Stimulated activated CD4-positive, alpha-beta T cell treated with anti-CD3 and anti-CD28 coated beads, Interleukin-12 subunit alpha, Interleukin-12 subunit beta, amount 100 ng/mL, for 48 hours (primary cell): ENCODE measurements at regions not wholly inside any gene's neighbourhood (a gene's known extent, or its start where the extent isn't known, plus 50 kb on each side); places are given as distances from the start of the nearest gene placed in this dataset.

Source experiments
- DNase-seq, 3 donors: peaks; one replicate each; pipeline ENCODE4 v3.0.0-alpha.2; 2020; ENCODE audit warnings: low read depth in 2 of 3, low spot score in 1 of 3

DNA sequence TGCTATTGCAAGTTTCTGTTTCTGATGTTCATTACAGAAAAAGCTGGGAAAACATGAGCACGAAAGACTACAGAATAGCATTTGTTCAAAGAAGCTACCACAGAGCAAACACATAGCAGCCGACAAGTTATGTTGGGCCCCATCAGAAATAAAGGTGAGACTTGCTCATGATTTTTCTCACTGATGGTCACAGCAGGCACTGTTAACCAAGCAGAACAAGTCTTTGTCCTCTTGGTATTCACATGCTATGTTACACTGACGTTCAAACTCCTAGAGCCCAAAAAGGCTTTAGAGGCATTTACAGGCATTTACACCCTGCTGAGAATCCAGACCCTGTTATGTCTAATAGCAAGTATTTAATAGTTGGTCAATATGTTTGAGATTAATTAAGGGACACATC, 235.0 kb upstream of the HNMT start:
- DNase-seq, result no peak

DNA sequence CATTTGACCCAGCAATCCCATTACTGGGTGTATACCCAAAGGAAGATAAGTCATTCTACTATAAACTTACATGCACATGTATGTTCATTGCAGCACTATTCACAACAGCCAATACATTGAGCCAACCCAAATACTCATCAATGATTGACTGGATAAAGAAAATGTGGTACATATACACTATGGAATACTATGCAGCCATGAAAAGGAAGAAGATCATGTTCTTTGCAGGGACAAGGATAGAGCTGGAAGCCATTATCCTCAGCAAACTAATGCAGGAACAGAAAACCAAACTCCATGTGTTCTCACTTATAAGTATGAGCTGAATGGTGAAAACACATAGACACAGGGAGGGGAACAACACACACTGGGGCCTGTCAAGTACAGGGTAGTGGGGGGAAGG, 226.7 kb upstream of the HNMT start:
- DNase-seq, result no peak

DNA sequence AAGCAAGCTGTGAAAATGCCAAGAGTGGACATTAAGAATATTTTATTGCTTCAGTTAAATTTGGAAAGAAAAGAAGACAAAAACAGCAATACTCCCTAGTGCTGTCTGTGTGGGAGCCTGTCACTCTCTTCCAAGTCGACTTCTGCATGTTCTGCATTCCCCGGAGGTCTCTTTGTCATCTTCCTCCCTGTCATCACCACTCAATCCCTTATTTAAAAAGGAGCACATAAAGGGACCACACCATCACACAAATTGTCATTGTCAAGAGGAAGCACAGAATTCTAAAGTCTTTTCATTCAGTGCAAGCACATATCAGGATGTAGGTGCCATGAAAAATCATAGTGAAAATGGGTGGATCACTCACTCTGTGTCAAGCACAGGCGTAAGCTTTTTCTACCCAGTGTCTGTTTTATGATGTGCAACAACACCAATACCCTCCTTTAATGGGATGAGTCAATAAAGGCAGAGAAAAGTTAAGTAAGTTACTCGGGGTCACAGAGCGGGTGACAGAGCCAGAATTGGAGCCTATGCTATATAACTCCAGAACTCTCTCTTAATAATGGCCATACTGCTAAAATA, 222.4 kb upstream of the HNMT start:
- no peak for DNase-seq

DNA sequence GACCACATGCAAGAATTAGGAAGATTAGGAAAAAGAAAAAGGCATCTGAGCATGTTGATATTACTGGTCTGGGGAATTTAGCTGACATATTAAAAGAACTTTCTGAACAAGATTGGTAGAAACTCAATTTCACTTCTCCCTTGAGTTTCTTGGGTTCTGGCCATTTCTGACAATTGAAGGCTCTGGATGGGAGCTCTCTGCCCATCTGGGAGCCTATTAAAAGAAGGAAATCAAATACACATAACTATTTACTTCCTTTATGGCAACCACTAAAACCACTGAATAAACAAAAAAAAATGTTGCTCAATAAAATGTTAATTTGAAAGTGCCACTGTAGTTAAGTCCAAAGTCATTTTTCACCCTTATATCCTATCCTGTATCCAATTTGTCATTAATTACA, 216.8 kb upstream of the HNMT start:
- no peak for DNase-seq

DNA sequence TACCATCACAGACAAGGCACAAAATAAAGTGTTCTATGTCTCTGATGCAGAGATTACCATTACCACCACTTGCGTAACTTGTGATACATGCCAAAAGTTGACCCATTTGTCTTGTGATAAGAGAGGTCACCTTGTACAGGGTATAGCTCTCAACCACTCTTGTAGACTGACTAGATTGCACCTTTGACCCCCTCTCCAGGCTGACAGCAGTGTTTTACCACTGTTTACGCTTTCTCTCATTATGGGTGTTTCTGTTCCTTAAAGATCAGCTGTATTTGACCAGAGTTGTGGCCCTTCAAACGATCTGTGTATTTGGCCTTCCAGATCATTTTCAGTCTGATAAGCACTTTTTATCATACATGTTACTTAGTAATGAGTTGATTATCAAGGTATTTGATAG, 215.7 kb upstream of the HNMT start:
- no peak for DNase-seq

DNA sequence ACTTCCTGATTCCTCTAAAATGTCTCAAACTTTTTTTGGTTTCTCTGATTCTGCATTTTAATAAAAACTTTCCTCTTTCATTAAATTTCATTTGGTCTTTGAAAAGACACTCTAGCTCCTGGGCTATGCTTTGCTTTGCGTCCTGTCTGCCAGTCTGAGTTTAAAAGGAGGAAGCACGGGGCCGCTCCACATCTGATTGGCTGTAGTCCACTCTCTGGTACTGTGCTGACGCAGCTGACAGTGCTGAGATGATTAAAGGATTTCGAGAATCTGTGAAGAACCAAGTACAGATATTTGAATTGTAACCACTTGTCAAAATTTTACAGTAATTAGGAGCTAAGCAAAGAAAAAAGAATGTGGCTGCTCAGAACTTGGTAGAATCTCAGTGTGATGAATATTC, 199.6 kb upstream of the HNMT start:
- DNase-seq, result no peak

DNA sequence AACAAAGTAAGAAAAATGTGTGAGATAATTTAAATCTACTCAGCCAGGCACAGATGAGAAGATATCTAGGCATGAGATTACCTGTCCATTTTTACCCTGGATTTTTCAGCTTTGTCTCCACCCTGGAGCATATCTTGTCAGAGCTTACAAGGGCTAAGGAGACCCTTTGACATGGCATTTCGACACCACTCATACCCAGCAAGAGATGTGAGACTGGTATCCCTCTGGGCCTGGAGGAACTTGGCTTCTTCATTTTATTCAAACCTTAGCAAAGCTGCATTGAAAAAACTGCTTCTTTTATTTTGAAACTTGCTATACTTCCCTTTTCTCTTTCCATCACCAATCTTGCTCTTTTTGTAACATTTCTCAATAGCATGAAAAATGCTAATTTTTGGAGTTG, 194.9 kb upstream of the HNMT start:
- no peak for DNase-seq

DNA sequence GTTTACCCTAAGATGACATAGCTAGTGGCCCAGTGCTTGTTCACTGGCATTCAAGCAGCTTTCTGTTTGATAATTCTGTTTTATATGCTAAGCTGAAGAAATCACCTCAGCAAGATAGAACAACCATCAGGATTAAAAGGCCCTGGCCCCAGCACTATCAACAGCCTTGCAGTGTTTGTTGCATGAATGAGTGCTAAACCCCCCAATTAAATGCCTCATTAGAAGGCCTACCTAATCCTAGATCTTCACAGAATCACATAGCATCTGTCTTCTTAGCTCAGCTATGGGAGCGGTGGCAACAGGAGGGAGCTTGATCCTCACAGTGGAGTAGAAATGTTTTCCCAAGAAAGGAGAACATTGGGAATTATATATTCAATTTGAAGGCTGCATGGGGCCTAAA, 194.1 kb upstream of the HNMT start:
- no peak for DNase-seq

DNA sequence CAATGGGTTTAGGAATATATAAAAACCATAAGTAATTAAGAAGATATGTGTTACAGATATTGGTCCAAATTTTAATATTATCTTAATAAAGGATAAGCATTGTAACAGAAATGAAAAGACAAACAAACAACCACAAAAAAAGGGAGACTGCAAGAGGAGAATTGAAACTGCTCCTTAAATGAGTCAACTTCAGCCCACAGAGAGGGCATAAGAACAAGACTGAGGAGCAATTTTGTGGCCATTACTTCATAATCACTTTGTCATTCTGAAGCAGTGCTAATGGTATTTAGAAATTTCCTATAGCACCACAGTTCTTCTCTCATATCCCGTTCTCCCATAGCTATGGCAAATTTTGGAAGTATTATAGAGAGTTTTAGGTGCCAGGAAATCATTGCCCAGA, 193.2 kb upstream of the HNMT start:
- no peak for DNase-seq

DNA sequence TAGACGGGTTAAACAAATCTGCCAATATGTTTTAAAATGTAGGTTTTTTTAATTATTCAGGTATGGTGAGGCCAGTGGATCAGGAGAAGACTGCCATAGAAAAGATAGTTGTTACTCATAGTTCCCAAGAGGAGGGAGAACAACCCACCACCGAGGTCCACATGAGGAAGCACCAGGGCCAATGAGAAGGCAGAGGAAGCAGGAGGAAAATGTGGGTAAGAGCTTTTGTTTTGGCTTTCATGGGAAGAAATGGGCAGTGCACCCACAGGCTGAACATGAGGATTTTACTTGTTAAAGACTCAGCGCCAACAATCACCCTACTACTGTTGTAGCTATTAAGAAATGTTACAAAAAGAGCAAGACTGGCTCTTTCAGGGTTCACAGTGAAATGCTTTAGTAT, 191.8 kb upstream of the HNMT start:
- no peak for DNase-seq

DNA sequence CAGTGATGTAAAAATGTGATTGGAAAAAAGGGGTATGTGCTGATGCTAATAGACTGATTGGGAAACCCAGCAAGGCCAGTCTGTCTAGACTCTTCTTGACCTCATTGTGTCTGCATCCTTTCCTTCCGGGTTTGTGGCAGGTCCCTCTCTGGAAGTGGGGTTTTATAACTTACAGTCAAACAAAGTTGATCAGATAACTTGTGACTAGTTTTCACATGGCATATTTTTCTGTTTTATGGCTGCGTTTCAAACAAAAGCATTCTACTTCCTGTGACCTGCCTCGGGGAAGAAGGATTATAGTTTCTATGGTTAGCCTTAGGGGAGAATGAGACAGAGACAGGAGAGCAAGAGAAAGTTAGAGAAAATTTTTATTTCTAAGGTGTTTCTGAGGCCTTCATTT, 188.7 kb upstream of the HNMT start:
- no peak for DNase-seq

DNA sequence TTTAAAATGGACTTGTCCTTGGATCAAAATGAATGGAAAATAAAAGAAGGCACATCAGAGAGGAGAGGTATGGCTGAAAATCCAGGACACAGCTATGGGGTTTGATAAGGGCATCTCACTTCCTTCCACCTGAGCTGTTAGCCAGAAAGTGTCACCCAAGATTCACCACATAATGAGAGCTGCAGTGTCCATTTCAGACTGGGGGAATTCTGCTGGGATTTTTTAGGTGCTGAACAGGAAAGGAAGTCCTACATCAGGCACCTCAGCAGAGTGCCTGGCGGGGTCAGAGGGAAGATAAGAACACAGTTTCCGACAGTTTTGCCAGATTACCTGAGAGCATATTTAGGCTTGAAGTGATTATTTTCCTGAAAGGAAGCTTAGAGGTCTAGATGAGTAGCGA, 187.6 kb upstream of the HNMT start:
- DNase-seq, result no peak

DNA sequence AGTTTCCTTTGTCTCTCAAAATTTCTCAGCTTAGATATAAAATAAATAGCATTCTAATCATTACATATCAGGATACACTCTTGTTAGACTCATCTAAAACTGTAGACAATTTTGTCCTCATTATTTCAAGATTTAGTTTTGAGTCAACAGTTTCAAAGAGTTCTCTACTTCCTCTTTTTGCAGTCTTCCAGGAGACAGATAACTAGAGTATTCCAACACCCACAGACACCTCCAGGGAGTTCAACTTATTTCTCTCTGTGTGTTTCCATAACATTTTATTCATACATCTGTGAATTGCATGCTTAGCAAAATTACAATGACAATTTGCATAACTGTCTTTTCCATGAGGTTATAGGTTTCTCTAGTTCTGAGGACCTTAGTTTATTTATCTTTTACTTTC, 166.6 kb upstream of the HNMT start:
- DNase-seq, result no peak

DNA sequence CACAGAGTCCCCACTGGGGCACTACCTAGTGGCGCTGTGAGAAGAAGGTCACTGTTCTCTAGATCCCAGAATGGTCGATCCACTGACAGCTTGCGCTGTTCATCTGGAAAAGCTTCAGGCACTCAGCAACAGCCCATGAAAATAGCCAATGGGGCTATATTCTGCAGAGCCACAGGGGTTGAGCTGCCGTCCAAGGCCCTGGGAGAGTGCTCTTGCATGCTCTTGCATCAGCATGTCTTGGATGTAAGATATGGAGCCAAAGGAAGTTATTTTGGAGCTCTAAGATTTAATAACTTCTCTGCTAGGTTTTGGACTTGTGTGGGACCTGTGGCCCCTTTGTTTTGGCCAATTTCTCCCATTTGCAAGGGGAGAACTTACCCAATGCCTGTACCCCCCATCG, 164.7 kb upstream of the HNMT start:
- no peak for DNase-seq

DNA sequence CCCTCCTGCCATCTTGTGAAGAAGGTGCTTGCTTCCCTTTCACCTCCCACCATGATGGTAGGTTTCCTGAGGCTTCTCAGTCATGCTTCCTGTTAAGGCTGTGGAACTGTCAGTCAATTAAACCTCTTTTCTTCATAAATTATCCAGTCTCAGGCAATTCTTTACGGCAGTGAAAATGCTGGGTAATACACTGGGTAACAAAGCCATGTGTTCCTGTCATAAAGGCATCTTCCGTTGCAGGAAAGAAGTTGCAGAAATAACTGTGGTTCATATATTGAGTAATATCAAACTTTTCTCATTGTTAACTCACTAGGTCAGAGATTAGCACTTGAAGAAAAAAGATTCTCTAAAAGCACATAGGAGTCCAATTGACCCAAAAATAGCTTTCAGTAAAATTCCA, 163.9 kb upstream of the HNMT start:
- no peak for DNase-seq

DNA sequence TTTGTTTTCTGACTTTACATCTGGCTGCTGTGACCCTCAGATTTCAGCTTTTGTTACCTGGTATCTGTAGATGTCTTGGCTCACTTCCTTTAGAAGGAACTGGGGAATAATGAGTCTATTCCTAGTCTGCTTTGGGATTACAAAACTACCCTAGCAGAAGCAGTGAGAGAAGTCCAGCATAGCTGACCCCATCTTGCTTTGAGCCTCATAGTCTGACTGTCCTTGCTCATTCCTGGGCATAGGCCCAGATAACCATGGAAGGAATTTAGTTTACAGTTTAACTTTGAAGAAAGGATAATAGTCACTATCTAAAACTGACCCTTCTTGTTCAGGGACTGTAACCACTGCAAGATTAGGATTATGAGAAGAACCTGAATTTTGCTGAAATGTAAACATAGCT, 163.0 kb upstream of the HNMT start:
- DNase-seq, result no peak

DNA sequence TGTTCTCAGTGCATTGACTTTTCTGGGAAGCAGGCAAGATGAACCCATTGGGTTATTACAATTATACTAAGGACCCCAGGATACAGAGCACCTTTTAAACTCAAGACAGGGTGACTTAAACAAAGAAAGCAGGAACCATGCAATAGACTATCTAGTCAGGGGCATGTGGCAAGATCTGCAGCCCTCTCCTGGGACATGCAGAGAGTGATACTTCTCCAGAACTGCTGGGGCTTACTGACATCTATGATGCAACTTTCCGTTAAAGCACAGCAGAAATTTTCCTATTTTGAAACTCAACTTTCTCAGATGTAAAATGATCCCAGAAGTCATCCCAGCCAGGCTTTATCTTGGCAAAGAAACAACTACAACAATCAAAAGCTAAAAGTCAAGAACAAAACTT, 162.2 kb upstream of the HNMT start:
- no peak for DNase-seq

DNA sequence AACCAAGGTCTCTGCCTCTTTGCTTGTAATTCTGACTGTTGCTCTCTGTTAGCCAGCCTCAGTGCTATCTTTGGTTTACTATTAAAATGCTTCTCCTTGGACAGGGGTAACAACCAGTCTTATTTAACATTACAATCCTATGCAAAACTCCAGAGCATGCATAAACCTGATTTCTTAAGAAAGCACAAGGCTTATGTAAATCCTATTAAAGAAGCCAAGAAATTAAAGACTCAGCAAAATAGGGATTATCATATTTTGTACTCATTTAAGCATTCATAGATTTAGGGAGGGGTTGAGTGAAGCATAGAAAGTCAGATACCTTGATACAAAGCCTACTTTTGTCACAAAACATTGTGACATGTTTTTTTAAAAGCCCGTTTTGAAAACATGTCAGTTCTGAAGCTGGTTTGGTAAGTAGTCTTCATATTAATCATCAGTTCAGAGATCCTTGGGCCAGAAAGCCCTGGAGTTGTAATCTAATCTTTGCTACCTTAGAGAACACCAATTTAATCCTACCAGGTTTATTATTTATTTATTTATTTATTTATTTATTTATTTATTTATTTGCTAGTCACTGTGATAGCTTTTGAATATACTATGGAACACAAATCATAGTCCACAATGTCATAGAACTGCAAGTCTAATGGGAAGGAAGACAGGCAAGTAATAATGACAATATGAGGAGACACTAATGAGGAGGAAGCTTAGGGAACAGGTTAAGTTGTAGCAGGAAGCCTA, 158.0 kb upstream of the HNMT start:
- DNase-seq, result no peak

DNA sequence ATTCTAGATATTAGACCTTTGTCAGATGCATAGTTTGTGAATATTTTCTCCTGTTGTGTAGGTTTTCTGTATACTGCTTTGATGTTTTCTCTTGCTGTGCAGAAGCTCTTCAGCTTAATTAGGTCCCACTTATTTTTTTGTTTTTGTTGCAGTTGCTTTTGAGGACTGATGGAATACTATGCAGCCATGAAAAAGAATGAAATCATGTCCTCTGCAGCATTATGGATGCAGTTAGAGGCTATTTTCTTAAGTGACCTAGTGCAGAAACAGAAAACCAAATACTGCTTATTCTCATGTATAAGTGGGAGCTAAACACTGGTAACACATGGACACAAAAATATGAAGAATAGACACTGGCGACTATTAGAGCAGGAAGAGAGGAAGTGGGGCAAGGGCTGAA, 155.0 kb upstream of the HNMT start:
- DNase-seq, result no peak

DNA sequence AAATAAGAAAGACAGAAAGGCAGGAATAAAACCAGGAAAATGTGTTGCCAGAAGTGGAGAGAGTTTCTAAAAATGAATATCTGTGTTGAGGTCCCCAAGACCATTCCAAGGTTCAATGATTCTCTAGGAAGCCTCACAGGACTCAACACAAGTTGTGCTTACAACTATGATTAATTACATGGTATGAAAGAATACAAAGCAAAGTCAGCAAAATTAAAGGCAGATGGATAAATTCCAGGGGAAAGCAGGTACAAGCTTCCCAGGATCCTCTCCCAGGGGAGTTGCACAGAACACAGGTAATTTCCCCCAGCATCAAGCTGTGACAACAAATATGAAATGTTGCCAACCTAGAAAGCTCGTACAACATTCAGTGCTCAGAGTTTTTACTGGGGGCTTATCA, 154.4 kb upstream of the HNMT start:
- DNase-seq, result no peak

DNA sequence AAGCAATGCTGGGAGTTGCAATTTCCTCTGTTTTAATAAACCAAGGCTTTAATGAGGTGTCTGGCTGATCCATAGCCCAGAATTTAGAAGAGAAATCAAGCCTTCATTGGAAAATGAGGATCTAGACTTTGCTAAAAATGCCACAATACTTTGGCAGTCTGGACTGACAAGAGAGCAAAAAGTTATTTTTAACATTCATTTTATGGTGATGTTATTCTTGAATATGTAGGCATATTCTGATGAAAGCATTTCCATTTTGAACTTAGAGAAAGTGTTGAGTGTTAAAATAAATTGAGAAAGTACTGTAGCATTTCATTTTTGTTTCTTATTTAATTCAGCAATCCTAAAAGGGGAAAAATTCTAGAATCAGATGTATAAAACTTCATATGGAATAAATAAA, 151.8 kb upstream of the HNMT start:
- DNase-seq, result no peak

DNA sequence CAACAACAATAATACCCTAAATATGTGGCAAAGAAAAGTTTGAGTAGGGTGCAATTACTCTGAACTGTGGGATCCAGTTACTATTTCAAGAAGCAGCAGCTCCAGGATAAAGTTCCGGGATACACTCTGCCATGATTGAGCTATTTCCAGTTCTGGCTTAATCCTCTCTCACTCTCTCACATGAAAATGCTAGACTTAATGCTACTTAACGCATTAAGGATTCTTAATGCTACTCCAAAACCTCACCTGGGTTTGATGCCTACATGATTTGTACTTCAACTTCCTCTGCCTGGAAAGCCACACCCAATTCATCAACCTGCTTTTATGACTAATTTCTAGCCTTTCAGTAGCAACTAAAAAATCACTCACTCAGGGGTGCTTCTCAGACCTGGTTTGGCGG, 151.1 kb upstream of the HNMT start:
- no peak for DNase-seq

DNA sequence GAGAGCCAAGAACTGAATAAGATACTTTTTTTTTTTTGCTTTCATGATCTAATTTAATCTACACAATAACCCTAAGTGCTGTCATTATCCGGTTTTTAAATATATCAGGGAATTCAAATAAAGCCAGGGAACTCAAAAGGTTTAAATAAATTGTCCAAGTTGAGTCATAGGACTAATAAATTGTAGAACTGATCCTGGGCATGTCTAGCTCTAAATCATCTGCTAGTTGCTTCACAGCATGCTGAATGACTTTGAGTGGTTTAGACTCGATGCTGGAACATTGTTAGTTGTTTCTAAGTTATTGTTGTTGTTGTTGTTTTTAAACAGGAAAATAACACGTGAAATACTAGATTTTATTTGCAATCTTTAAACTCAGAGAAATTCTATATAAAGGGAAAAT, 147.2 kb upstream of the HNMT start:
- no peak for DNase-seq
